Lung (tissue), 11 donors: ENCODE measurements at regions not wholly inside any gene's neighbourhood (a gene's known extent, or its start where the extent isn't known, plus 50 kb on each side); places are given as distances from the start of the nearest gene placed in this dataset.
"Not testable (repeated sequence)": the region's sequence is repeated elsewhere in the genome, so short reads cannot be mapped to it uniquely, and the experiment has no call there.

Source experiments
- ATAC-seq: fragments of 200-7000 bp; cut with Tn5 transposase; one replicate; pipeline ENCODE4 v1.9.1; 2020; ENCODE audit warnings: moderate number of reproducible peaks; ENCODE audit not compliant: insufficient read depth, low FRiP score
- DNase-seq, 3 donors: peaks; one replicate each; pipeline ENCODE4 v3.0.0-alpha.2; 2013 to 2017
- H3K27ac ChIP-seq, 2 donors: one replicate each; pipeline ENCODE4 v1.5.1; 2013; ENCODE audit warnings: mild to moderate bottlenecking in 2 of 2, moderate library complexity in 2 of 2, control low read depth in 1 of 2, inconsistent platforms in 1 of 2, low read depth in 1 of 2, low read length in 1 of 2
- H3K27me3 ChIP-seq, 3 donors: one replicate each; pipeline ENCODE4 v1.5.1; 2013; ENCODE audit warnings: low read length in 2 of 3; ENCODE audit not compliant: control insufficient read depth in 3 of 3, insufficient read depth in 3 of 3
- H3K36me3 ChIP-seq, 4 donors: one replicate each; pipeline ENCODE4 v1.5.1; 2013; ENCODE audit warnings: low read length in 4 of 4, mild to moderate bottlenecking in 1 of 4, moderate library complexity in 1 of 4; ENCODE audit not compliant: control insufficient read depth in 4 of 4, insufficient read depth in 4 of 4
- H3K4me1 ChIP-seq, 5 donors: one replicate each; pipeline ENCODE4 v1.5.1; 2013; ENCODE audit warnings: low read length in 5 of 5, mild to moderate bottlenecking in 2 of 5, moderate library complexity in 1 of 5; ENCODE audit not compliant: control insufficient read depth in 5 of 5, insufficient read depth in 5 of 5
- H3K4me3 ChIP-seq: one replicate; pipeline ENCODE4 v1.5.1; 2013; ENCODE audit warnings: mild to moderate bottlenecking, control low read depth, moderate library complexity
- H3K9ac ChIP-seq, 2 donors: one replicate each; pipeline ENCODE4 v1.5.1; 2013; ENCODE audit warnings: low read length in 2 of 2, control low read depth in 1 of 2; ENCODE audit not compliant: insufficient read depth in 1 of 2
- H3K9me3 ChIP-seq, 4 donors: one replicate each; pipeline ENCODE4 v1.5.1; 2013; ENCODE audit warnings: low read length in 3 of 4, mild to moderate bottlenecking in 1 of 4, moderate library complexity in 1 of 4; ENCODE audit not compliant: control insufficient read depth in 4 of 4, insufficient read depth in 3 of 4
- CTCF ChIP-seq: IDR thresholded peaks from 2 replicates; pipeline ENCODE4 v1.5.1; 2012; ENCODE audit warnings: mild to moderate bottlenecking; ENCODE audit errors: control extremely low read depth, extremely low read depth
- WGBS, 2 donors: extraction: QIAGEN DNeasy Blood & Tissue Kit; methylation state at CpG; one replicate each; pipeline ENCODE4 v1.1.7; 2013; 5-methylcytosine and 5-hydroxymethylcytosine counted together
- donor health status: control.
- donor health status: control.
- donor health status: Bipolar disorder and iron deficiency.
- donor health status: healthy.
- donor health status: DM: yes; HTN: yes; CAD: no.

GRCh38 chr3:67145738-67146137, 147.6 kb downstream of the KBTBD8 start:
- Histone ChIP-seq H3K9me3 (peaks cover 0 to 10% (median 0%) of the 10 kb centered on the region in 4 donors), H3K27me3 (no peaks in the 10 kb centered on the region), H3K9ac (no peak overlapping the region), H3K36me3 (no peaks in the 10 kb centered on the region), H3K4me3 (no peak overlapping the region), H3K27ac (no peak overlapping the region), H3K4me1 (no peaks in the 10 kb centered on the region)
- no peak for DNase-seq
- 83 to 89% methylated on average over 2 of the region's 2 CpGs for WGBS, 2 donors
- no peak for ATAC-seq
- TF ChIP-seq CTCF: no peak

- Histone ChIP-seq H3K27me3 (no peaks in the 10 kb centered on the region), H3K9me3 (peaks cover 0 to 2% (median 0%) of the 10 kb centered on the region in 4 donors), H3K9ac (no peak overlapping the region), H3K4me3 (no peak overlapping the region), H3K36me3 (no peaks in the 10 kb centered on the region), H3K4me1 (peaks cover 0 to 5% (median 0%) of the 10 kb centered on the region in 5 donors), H3K27ac (no peak overlapping the region)
- ATAC-seq (no peak), DNase-seq (peak in 2 of 3 donors; percentile 24 to 46)
- WGBS, 2 donors: 55 to 63% methylated on average over 8 of the region's 8 CpGs
- no peak for TF ChIP-seq CTCF
Observed at GRCh38 chr3:67154429-67154828, 156.3 kb downstream of the KBTBD8 start.

DNA sequence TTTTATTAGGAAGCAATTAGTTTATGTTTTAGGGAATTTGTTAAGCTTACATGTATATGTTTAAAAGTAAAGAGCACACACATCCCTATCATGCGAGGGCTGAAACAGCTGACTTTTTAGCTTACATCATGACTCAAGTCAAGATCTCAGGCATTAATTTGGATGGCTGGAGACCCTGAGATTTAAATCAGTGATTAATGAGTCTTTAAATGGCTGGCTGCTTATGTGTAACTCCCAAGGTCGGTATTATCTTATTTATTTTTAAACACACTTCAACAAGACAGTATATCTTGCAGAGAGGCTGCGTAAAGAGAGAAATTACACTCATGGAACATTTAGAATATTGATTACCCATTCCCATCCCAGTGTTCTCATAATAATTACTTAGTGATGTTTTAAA, 169.4 kb downstream of the KBTBD8 start:
- H3K36me3 ChIP-seq: no peaks in the 10 kb centered on the region
- no peak for TF ChIP-seq CTCF
- no peaks in the 10 kb centered on the region for H3K4me1 ChIP-seq
- ATAC-seq (no peak), DNase-seq (no peak)
- H3K9ac ChIP-seq: no peak overlapping the region
- no peaks in the 10 kb centered on the region for H3K9me3 ChIP-seq
- 49 to 65% methylated on average over 3 of the region's 3 CpGs for WGBS, 2 donors
- no peak overlapping the region for H3K27ac ChIP-seq
- H3K4me3 ChIP-seq: no peak overlapping the region
- no peaks in the 10 kb centered on the region for H3K27me3 ChIP-seq

DNA sequence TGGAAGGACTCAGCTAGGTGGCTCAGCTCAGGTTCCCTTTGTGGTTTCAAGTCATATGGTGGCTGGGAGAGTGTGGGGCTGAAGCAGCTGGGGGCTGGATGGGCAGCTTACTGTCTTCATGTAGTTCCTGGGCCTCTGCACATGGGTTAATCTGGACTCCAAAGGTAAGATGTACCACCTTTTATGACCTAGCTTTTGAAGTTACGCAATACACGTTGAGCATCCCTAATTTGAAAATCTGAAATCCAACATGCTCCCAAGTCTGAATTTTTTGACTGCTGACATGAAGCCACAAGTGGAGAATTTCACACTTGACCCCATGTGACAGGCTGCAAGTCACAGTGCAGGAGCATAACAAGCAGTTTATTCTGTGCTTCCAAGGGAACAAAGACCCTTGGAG, 173.7 kb downstream of the KBTBD8 start:
- no peaks in the 10 kb centered on the region for H3K4me1 ChIP-seq
- DNase-seq (no peak), ATAC-seq (no peak)
- H3K4me3 ChIP-seq: no peak overlapping the region
- H3K9me3 ChIP-seq: peaks cover 0 to 9% (median 4%) of the 10 kb centered on the region in 4 donors
- TF ChIP-seq CTCF: no peak
- no peak overlapping the region for H3K9ac ChIP-seq
- H3K27me3 ChIP-seq: no peaks in the 10 kb centered on the region
- H3K36me3 ChIP-seq: no peaks in the 10 kb centered on the region
- no peak overlapping the region for H3K27ac ChIP-seq
- WGBS, 2 donors: 86 to 88% methylated on average over 2 of the region's 2 CpGs

DNA sequence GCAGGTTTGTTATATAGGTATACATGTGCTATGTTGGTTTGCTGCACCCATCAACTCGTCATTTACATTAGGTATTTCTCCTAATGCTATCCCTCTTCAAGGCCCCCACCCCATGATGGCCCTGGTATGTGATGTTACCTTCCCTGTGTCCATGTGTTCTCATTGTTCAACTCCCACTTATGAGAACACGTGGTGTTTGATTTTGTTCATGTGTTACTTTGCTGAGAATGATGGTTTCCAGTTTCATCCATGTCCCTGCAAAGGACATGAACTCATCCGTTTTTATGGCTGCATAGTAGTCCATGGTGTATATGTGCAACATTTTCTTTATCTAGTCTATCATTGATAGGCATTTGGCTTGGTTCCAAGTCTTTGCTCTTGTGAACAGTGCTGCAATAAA, 175.0 kb downstream of the KBTBD8 start:
- WGBS, 2 donors: 79 to 83% methylated on average over 3 of the region's 3 CpGs
- H3K9me3 ChIP-seq, H3K9ac ChIP-seq, ATAC-seq, H3K4me1 ChIP-seq, H3K36me3 ChIP-seq, H3K27ac ChIP-seq, H3K4me3 ChIP-seq, H3K27me3 ChIP-seq, DNase-seq: not testable (repeated sequence)
